C4-2B (cell line): ENCODE measurements at regions not wholly inside any gene's neighbourhood (a gene's known extent, or its start where the extent isn't known, plus 50 kb on each side); places are given as distances from the start of the nearest gene placed in this dataset.

Experiments
- H3K27ac ChIP-seq: fragments of 450-650 bp; 2 replicates; pipeline ENCODE4 v1.5.1; 2017
- CTCF ChIP-seq: fragments of 450-650 bp; conservative IDR thresholded peaks from 2 replicates; pipeline ENCODE4 v1.5.1; 2017; ENCODE audit warnings: mild to moderate bottlenecking
- ZFX ChIP-seq: fragments of 450-650 bp; IDR thresholded peaks from 2 replicates; pipeline ENCODE4 v1.6.1; 2017

GRCh38 chr3:66808891-66809594, 189.1 kb upstream of the KBTBD8 start:
- TF ChIP-seq ZFX = no peak
- TF ChIP-seq CTCF = no peak
- peak overlapping the region; percentile 73 for H3K27ac ChIP-seq

- H3K27ac ChIP-seq = peak overlapping the region; percentile 73; the same call in 1 of the 2 replicates
Observed at GRCh38 chr3:66809595-66809958, 188.5 kb upstream of the KBTBD8 start.

GRCh38 chr3:66812136-66812535, 186.0 kb upstream of the KBTBD8 start:
- no peak overlapping the region for H3K27ac ChIP-seq
- no peak for TF ChIP-seq CTCF
- no peak for TF ChIP-seq ZFX

More at GRCh38 chr3:66809595-66809958, 188.5 kb upstream of the KBTBD8 start:
- TF ChIP-seq CTCF (no peak), ZFX (no peak)

- no peak overlapping the region for H3K27ac ChIP-seq
- TF ChIP-seq ZFX (no peak), CTCF (no peak)
Observed at GRCh38 chr3:66812741-66813140, 185.4 kb upstream of the KBTBD8 start.

GRCh38 chr3:66816090-66816761, 181.9 kb upstream of the KBTBD8 start:
- peak; percentile 70 for TF ChIP-seq CTCF
- TF ChIP-seq ZFX = no peak
- H3K27ac ChIP-seq = no peak overlapping the region

- no peak overlapping the region for H3K27ac ChIP-seq
- TF ChIP-seq CTCF (no peak), ZFX (no peak)
Observed at GRCh38 chr3:66817951-66818557, 180.1 kb upstream of the KBTBD8 start.

GRCh38 chr3:66819993-66820501, 178.1 kb upstream of the KBTBD8 start:
- H3K27ac ChIP-seq = no peak overlapping the region
- TF ChIP-seq ZFX (no peak), CTCF (no peak)
